WTC11 (cell line): ENCODE measurements at regions not wholly inside any gene's neighbourhood (a gene's known extent, or its start where the extent isn't known, plus 50 kb on each side); places are given as distances from the start of the nearest gene placed in this dataset.

Experiments used
- ATAC-seq: fragments of 200-7000 bp; cut with Tn5 transposase; 2 replicates; pipeline ENCODE4 v1.10.0; 2021; ENCODE audit warnings: mild to moderate bottlenecking, moderate library complexity
- CTCF ChIA-PET: fragments of 300-600 bp; sonication (Branson Sonifier 250); formaldehyde crosslinking; loops from one replicate; lab custom pipeline; 2021; ENCODE audit warnings: antibody characterized with exemption; lab: Charles Lee
- POLR2A ChIA-PET: fragments of 350-600 bp; sonication (Branson Sonifier 250); formaldehyde crosslinking; loops from one replicate; lab custom pipeline; 2021; ENCODE audit warnings: antibody characterized with exemption; lab: Charles Lee
- DNase-seq: peaks from one replicate; pipeline ENCODE4 v3.0.0; 2021; ENCODE audit warnings: low spot score
- H3K27ac Mint-ChIP-seq: 2 replicates; pipeline ENCODE4 v1.8.0; 2021; ENCODE audit warnings: mixed read lengths
- H3K27me3 Mint-ChIP-seq: 2 replicates; pipeline ENCODE4 v1.8.0; 2021; ENCODE audit warnings: low read depth, mild to moderate bottlenecking, moderate library complexity, mixed read lengths
- H3K36me3 Mint-ChIP-seq: 2 replicates; pipeline ENCODE4 v1.8.0; 2021; ENCODE audit warnings: mixed read lengths
- H3K4me1 Mint-ChIP-seq: 2 replicates; pipeline ENCODE4 v1.8.0; 2022; ENCODE audit warnings: mixed read lengths
- H3K4me3 Mint-ChIP-seq: 2 replicates; pipeline ENCODE4 v1.8.0; 2021; ENCODE audit warnings: mild to moderate bottlenecking, moderate library complexity, mixed read lengths
- H3K9me3 Mint-ChIP-seq: 2 replicates; pipeline ENCODE4 v1.8.0; 2021; ENCODE audit warnings: mixed read lengths
- ELF4 ChIP-seq: sonication (generic); formaldehyde crosslinking; IDR thresholded peaks from 2 replicates; pipeline ENCODE4 v1.8.1; 2022; ENCODE audit warnings: low read depth, mild to moderate bottlenecking, moderate library complexity, missing genetic modification reagents
- FOXP1 ChIP-seq: sonication (generic); formaldehyde crosslinking; IDR thresholded peaks from 2 replicates; pipeline ENCODE4 v1.8.0; 2022; ENCODE audit warnings: missing genetic modification reagents, mild to moderate bottlenecking, moderate library complexity, borderline replicate concordance
- GRHL2 ChIP-seq: fragments of 250-450 bp; sonication (Bioruptor Pico); IDR thresholded peaks from 2 replicates; pipeline ENCODE4 v1.8.0; 2022; ENCODE audit warnings: mild to moderate bottlenecking, moderate library complexity; ENCODE audit not compliant: insufficient replicate concordance, severe bottlenecking
- GTF2I ChIP-seq: fragments of 250-450 bp; sonication (Bioruptor Pico); conservative IDR thresholded peaks from 2 replicates; pipeline ENCODE4 v1.4.0; 2021; ENCODE audit warnings: mild to moderate bottlenecking
- JAZF1 ChIP-seq: fragments of 250-450 bp; sonication (Bioruptor Pico); IDR thresholded peaks from 2 replicates; pipeline ENCODE4 v1.9.0; 2021; ENCODE audit warnings: moderate library complexity, mild to moderate bottlenecking, inconsistent platforms
- OVOL2 ChIP-seq: fragments of 250-450 bp; sonication (Bioruptor Pico); IDR thresholded peaks from 2 replicates; pipeline ENCODE4 v1.9.0; 2021; ENCODE audit warnings: mild to moderate bottlenecking, borderline replicate concordance
- SMAD3 ChIP-seq: sonication (generic); formaldehyde crosslinking; IDR thresholded peaks from 2 replicates; pipeline ENCODE4 v1.8.0; 2022; ENCODE audit warnings: missing genetic modification reagents, mild to moderate bottlenecking, borderline replicate concordance
- ZBTB21 ChIP-seq: sonication (generic); formaldehyde crosslinking; IDR thresholded peaks from 2 replicates; pipeline ENCODE4 v1.8.1; 2023; ENCODE audit warnings: mild to moderate bottlenecking, missing genetic modification reagents, borderline replicate concordance
- ZNF219 ChIP-seq: sonication (generic); formaldehyde crosslinking; IDR thresholded peaks from 2 replicates; pipeline ENCODE4 v1.8.0; 2023; ENCODE audit warnings: missing genetic modification reagents, mild to moderate bottlenecking, borderline replicate concordance
- ZNF317 ChIP-seq: sonication (generic); formaldehyde crosslinking; IDR thresholded peaks from 2 replicates; pipeline ENCODE4 v1.8.1; 2023; ENCODE audit warnings: low read depth, mild to moderate bottlenecking, moderate library complexity, missing genetic modification reagents, borderline replicate concordance
- ZNF416 ChIP-seq: fragments of 250-450 bp; sonication (Bioruptor Pico); IDR thresholded peaks from 2 replicates; pipeline ENCODE4 v1.9.0; 2021; ENCODE audit warnings: mild to moderate bottlenecking, inconsistent platforms
- TF ChIP-seq, protein P1 (sequence below): sonication (generic); formaldehyde crosslinking; IDR thresholded peaks from 2 replicates; pipeline ENCODE4 v1.8.1; 2023; ENCODE audit warnings: mild to moderate bottlenecking, missing genetic modification reagents
- TF ChIP-seq, protein P2 (sequence below): sonication (generic); formaldehyde crosslinking; IDR thresholded peaks from 2 replicates; pipeline ENCODE4 v1.8.1; 2022; ENCODE audit warnings: low read depth, missing genetic modification reagents, borderline replicate concordance
- TF ChIP-seq, protein P3 (sequence below): sonication (generic); formaldehyde crosslinking; IDR thresholded peaks from 2 replicates; pipeline ENCODE4 v1.8.0; 2022; ENCODE audit warnings: mild to moderate bottlenecking, missing genetic modification reagents
- TF ChIP-seq, protein P4 (sequence below): sonication (generic); formaldehyde crosslinking; IDR thresholded peaks from 2 replicates; pipeline ENCODE4 v1.8.0; 2022; ENCODE audit warnings: mild to moderate bottlenecking, missing genetic modification reagents
- TF ChIP-seq, protein P5 (sequence below): fragments of 250-450 bp; sonication (Bioruptor Pico); IDR thresholded peaks from 2 replicates; pipeline ENCODE4 v1.9.0; 2021; ENCODE audit warnings: moderate library complexity, mild to moderate bottlenecking, inconsistent platforms, borderline replicate concordance
- TF ChIP-seq, protein P6 (sequence below): sonication (generic); formaldehyde crosslinking; IDR thresholded peaks from 2 replicates; pipeline ENCODE4 v1.8.1; 2023; ENCODE audit warnings: mild to moderate bottlenecking, missing genetic modification reagents, moderate library complexity
- TF ChIP-seq, protein P7 (sequence below): fragments of 200-600 bp; IDR thresholded peaks from 2 replicates; pipeline ENCODE4 v1.8.0; 2022; ENCODE audit warnings: antibody characterized with exemption
- TF ChIP-seq, protein P8 (sequence below): sonication (generic); formaldehyde crosslinking; IDR thresholded peaks from 2 replicates; pipeline ENCODE4 v1.8.0; 2023; ENCODE audit warnings: missing genetic modification reagents

DNA sequence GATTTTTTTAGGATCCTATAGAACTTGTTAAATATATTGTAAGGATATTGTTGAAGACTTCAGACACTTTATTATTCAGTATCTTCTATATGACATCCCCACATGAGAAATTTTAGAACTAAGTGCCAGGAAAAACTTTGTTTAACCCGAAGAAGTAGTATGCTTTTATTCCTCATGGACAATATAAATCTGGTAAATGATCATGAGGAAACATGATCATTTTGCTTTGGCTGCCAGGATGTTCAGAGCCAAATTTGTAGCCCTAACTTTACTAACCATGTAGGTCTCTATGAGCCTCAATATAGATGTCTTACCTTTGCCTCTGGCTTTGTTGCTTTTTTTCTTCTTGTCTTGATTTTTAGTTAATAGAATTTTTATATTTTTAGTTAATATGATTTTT is 77.8 kb upstream of the TEX13D start:
- ATAC-seq (no peak), DNase-seq (no peak)
- Mint-ChIP-seq H3K27ac (no peak overlapping the region), H3K4me3 (no peak overlapping the region), H3K9me3 (no peaks in the 10 kb centered on the region), H3K4me1 (peaks cover 7% of the 10 kb centered on the region), H3K27me3 (no peaks in the 10 kb centered on the region), H3K36me3 (no peaks in the 10 kb centered on the region)
- POLR2A ChIA-PET, result no interaction called here
- CTCF ChIA-PET, result no interaction called here
- TF ChIP-seq, protein P1, sequence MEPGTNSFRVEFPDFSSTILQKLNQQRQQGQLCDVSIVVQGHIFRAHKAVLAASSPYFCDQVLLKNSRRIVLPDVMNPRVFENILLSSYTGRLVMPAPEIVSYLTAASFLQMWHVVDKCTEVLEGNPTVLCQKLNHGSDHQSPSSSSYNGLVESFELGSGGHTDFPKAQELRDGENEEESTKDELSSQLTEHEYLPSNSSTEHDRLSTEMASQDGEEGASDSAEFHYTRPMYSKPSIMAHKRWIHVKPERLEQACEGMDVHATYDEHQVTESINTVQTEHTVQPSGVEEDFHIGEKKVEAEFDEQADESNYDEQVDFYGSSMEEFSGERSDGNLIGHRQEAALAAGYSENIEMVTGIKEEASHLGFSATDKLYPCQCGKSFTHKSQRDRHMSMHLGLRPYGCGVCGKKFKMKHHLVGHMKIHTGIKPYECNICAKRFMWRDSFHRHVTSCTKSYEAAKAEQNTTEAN (CRISPR knock-in tag), result no peak
- TF ChIP-seq, protein P2, sequence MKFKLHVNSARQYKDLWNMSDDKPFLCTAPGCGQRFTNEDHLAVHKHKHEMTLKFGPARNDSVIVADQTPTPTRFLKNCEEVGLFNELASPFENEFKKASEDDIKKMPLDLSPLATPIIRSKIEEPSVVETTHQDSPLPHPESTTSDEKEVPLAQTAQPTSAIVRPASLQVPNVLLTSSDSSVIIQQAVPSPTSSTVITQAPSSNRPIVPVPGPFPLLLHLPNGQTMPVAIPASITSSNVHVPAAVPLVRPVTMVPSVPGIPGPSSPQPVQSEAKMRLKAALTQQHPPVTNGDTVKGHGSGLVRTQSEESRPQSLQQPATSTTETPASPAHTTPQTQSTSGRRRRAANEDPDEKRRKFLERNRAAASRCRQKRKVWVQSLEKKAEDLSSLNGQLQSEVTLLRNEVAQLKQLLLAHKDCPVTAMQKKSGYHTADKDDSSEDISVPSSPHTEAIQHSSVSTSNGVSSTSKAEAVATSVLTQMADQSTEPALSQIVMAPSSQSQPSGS (CRISPR knock-in tag), result no peak
- TF ChIP-seq, protein P3, sequence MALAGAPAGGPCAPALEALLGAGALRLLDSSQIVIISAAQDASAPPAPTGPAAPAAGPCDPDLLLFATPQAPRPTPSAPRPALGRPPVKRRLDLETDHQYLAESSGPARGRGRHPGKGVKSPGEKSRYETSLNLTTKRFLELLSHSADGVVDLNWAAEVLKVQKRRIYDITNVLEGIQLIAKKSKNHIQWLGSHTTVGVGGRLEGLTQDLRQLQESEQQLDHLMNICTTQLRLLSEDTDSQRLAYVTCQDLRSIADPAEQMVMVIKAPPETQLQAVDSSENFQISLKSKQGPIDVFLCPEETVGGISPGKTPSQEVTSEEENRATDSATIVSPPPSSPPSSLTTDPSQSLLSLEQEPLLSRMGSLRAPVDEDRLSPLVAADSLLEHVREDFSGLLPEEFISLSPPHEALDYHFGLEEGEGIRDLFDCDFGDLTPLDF (CRISPR knock-in tag), result no peak
- no peak for TF ChIP-seq ZBTB21 (CRISPR knock-in tag)
- TF ChIP-seq GRHL2 (CRISPR knock-in tag), result no peak
- no peak for TF ChIP-seq JAZF1
- TF ChIP-seq SMAD3 (CRISPR knock-in tag), result no peak
- TF ChIP-seq ZNF219 (CRISPR knock-in tag), result no peak
- TF ChIP-seq ZNF416 (CRISPR knock-in tag), result no peak
- TF ChIP-seq GTF2I (CRISPR knock-in tag), result no peak
- TF ChIP-seq, protein P4, sequence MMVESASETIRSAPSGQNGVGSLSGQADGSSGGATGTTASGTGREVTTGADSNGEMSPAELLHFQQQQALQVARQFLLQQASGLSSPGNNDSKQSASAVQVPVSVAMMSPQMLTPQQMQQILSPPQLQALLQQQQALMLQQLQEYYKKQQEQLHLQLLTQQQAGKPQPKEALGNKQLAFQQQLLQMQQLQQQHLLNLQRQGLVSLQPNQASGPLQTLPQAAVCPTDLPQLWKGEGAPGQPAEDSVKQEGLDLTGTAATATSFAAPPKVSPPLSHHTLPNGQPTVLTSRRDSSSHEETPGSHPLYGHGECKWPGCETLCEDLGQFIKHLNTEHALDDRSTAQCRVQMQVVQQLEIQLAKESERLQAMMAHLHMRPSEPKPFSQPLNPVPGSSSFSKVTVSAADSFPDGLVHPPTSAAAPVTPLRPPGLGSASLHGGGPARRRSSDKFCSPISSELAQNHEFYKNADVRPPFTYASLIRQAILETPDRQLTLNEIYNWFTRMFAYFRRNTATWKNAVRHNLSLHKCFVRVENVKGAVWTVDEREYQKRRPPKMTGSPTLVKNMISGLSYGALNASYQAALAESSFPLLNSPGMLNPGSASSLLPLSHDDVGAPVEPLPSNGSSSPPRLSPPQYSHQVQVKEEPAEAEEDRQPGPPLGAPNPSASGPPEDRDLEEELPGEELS (CRISPR knock-in tag), result no peak
- no peak for TF ChIP-seq OVOL2 (CRISPR knock-in tag)
- TF ChIP-seq, protein P5, sequence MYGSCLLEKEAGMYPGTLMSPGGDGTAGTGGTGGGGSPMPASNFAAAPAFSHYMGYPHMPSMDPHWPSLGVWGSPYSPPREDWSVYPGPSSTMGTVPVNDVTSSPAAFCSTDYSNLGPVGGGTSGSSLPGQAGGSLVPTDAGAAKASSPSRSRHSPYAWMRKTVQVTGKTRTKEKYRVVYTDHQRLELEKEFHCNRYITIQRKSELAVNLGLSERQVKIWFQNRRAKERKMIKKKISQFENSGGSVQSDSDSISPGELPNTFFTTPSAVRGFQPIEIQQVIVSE (CRISPR knock-in tag), result no peak
- TF ChIP-seq, protein P6, sequence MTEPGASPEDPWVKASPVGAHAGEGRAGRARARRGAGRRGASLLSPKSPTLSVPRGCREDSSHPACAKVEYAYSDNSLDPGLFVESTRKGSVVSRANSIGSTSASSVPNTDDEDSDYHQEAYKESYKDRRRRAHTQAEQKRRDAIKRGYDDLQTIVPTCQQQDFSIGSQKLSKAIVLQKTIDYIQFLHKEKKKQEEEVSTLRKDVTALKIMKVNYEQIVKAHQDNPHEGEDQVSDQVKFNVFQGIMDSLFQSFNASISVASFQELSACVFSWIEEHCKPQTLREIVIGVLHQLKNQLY (CRISPR knock-in tag), result no peak
- TF ChIP-seq ZNF317, result no peak
- TF ChIP-seq, protein P7, sequence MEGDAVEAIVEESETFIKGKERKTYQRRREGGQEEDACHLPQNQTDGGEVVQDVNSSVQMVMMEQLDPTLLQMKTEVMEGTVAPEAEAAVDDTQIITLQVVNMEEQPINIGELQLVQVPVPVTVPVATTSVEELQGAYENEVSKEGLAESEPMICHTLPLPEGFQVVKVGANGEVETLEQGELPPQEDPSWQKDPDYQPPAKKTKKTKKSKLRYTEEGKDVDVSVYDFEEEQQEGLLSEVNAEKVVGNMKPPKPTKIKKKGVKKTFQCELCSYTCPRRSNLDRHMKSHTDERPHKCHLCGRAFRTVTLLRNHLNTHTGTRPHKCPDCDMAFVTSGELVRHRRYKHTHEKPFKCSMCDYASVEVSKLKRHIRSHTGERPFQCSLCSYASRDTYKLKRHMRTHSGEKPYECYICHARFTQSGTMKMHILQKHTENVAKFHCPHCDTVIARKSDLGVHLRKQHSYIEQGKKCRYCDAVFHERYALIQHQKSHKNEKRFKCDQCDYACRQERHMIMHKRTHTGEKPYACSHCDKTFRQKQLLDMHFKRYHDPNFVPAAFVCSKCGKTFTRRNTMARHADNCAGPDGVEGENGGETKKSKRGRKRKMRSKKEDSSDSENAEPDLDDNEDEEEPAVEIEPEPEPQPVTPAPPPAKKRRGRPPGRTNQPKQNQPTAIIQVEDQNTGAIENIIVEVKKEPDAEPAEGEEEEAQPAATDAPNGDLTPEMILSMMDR, result no peak

DNA sequence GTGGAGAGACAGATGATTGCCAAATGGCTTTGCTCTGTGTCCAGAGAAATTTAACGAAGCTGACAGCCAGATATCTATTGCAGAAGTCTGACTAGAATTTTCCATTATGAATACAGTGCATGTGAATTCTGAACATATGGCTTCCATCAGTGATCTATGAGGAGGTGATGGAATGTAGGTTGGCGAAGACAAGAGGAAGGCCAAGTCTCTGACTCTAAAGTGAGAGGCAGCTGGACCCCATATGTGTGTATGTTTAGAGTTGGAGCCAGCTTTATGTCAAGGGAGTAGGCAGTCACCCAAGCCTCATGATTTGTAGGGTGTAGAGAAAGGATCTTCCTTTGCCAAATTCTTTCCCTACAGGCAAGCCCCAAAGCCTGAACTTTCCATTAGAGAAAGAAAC is 76.2 kb upstream of the TEX13D start:
- Mint-ChIP-seq H3K36me3 (no peaks in the 10 kb centered on the region), H3K27ac (no peak overlapping the region), H3K4me1 (peaks cover 7% of the 10 kb centered on the region), H3K4me3 (no peak overlapping the region), H3K9me3 (no peaks in the 10 kb centered on the region), H3K27me3 (no peaks in the 10 kb centered on the region)
- ATAC-seq (no peak), DNase-seq (no peak)
- POLR2A ChIA-PET, result no interaction called here
- CTCF ChIA-PET, result no interaction called here
- TF ChIP-seq FOXP1 (CRISPR knock-in tag) (no peak), SMAD3 (CRISPR knock-in tag) (no peak), ELF4 (CRISPR knock-in tag) (no peak)
- TF ChIP-seq, protein P8, sequence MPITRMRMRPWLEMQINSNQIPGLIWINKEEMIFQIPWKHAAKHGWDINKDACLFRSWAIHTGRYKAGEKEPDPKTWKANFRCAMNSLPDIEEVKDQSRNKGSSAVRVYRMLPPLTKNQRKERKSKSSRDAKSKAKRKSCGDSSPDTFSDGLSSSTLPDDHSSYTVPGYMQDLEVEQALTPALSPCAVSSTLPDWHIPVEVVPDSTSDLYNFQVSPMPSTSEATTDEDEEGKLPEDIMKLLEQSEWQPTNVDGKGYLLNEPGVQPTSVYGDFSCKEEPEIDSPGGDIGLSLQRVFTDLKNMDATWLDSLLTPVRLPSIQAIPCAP (CRISPR knock-in tag), result no peak
- TF ChIP-seq, protein P1 (CRISPR knock-in tag), result no peak
- TF ChIP-seq, protein P5 (CRISPR knock-in tag), result no peak
